HepG2 (cell line): ENCODE measurements at regions not wholly inside any gene's neighbourhood (a gene's known extent, or its start where the extent isn't known, plus 50 kb on each side); places are given as distances from the start of the nearest gene placed in this dataset.
A peak's percentile ranks its signal among the peaks of the same experiment; 100 is the strongest.

ENCODE experiments used
- ATAC-seq: fragments of 200-7000 bp; cut with Tn5 transposase; 3 replicates; pipeline ENCODE4 v1.9.1; 2020; ENCODE audit warnings: mild to moderate bottlenecking, moderate library complexity
- BruUV-seq: library from RNA; stranded (reverse); fragments of 400-500 nt; replicated peaks from 2 replicates; lab custom pipeline; 2021; lab: Mats Ljungman, UMichigan
- CTCF ChIA-PET: fragments of 300-600 bp; formaldehyde crosslinking; extraction: SDS; loops from one replicate; lab custom pipeline; 2021; ENCODE audit warnings: low total read pairs, inconsistent platforms, low intra/inter-chr PET ratio; lab: Yijun Ruan, JAX
- POLR2A ChIA-PET: fragments of 350-600 bp; sonication (Branson Sonifier 250); formaldehyde crosslinking; loops from one replicate; lab custom pipeline; 2020; ENCODE audit warnings: antibody characterized with exemption, inconsistent platforms; lab: Yijun Ruan, JAX
- DNase-seq: peaks from one replicate; pipeline ENCODE4 v3.0.0-alpha.2; 2015; ENCODE audit warnings: low spot score
- FAIRE-seq: peaks from 3 replicates; lab custom pipeline; 2011; peaks lifted over from hg19 to GRCh38; lab: Jason Lieb, UNC
- H2AFZ ChIP-seq: one replicate; pipeline ENCODE4 v1.6.1; 2011; ENCODE audit warnings: low read length, inconsistent platforms
- H3K27ac ChIP-seq: fragments of 300-600 bp; 3 replicates; pipeline ENCODE4 v1.8.0; 2011; ENCODE audit warnings: mixed run types, mild to moderate bottlenecking, mixed read lengths, low read length, inconsistent platforms; ENCODE audit not compliant: insufficient read depth; ENCODE audit errors: extremely low read length
- H3K27me3 ChIP-seq, 2 experiments: fragments of 200-600 bp in 1 of 2; 2 replicates in 1 of 2; 3 replicates in 1 of 2; pipeline versions ENCODE4 v1.6.0 to v1.8.0; 2011; ENCODE audit warnings: low read length in 2 of 2, mild to moderate bottlenecking in 2 of 2, moderate library complexity in 2 of 2, inconsistent platforms in 1 of 2; ENCODE audit not compliant: insufficient read depth in 2 of 2, control insufficient read depth in 1 of 2
- H3K36me3 ChIP-seq, 2 experiments: fragments of 200-600 bp in 1 of 2; replicated peaks in 1 of 2; 2 replicates in 1 of 2; 3 replicates in 1 of 2; pipeline versions ENCODE4 v1.5.1 to v1.8.0; 2011; ENCODE audit warnings: low read length in 2 of 2, inconsistent platforms in 1 of 2; ENCODE audit not compliant: insufficient read depth in 2 of 2, control insufficient read depth in 1 of 2
- H3K4me1 ChIP-seq: 2 replicates; pipeline ENCODE4 v1.5.1; 2012; ENCODE audit warnings: low read length, inconsistent platforms; ENCODE audit not compliant: insufficient read depth
- H3K4me2 ChIP-seq: 2 replicates; pipeline ENCODE4 v1.6.0; 2011; ENCODE audit warnings: low read depth, low read length, inconsistent platforms
- H3K4me3 ChIP-seq, 3 experiments: fragments of 200-600 bp in 1 of 3; sonication (generic), shearing (Covaris generic) in 1 of 3; replicated peaks in 1 of 3; 2 replicates each; pipeline ENCODE4 v1.5.1; 2011 to 2016; ENCODE audit warnings: low read length in 3 of 3, inconsistent platforms in 2 of 3, low read depth in 2 of 3, mild to moderate bottlenecking in 2 of 3, control low read depth in 1 of 3, mixed read lengths in 1 of 3; ENCODE audit not compliant: insufficient read depth in 1 of 3
- H3K79me2 ChIP-seq: one replicate; pipeline ENCODE4 v1.6.1; 2011; ENCODE audit warnings: low read length, inconsistent platforms; ENCODE audit not compliant: insufficient read depth
- H3K9ac ChIP-seq: 2 replicates; pipeline ENCODE4 v1.6.0; 2011; ENCODE audit warnings: mild to moderate bottlenecking, low read depth, low read length, inconsistent platforms; ENCODE audit not compliant: insufficient read depth
- H3K9me3 ChIP-seq: 2 replicates; pipeline ENCODE4 v1.5.1; 2012; ENCODE audit warnings: mild to moderate bottlenecking, low read length
- H4K20me1 ChIP-seq: 2 replicates; pipeline ENCODE4 v1.6.0; 2011; ENCODE audit warnings: inconsistent platforms, mild to moderate bottlenecking, low read length, moderate library complexity; ENCODE audit not compliant: insufficient read depth
- AHR ChIP-seq: IDR thresholded peaks from 2 replicates; pipeline ENCODE4 v1.6.1; 2018; ENCODE audit warnings: missing genetic modification reagents, missing compliant biosample characterization
- ARID3A ChIP-seq: IDR thresholded peaks from 2 replicates; pipeline ENCODE4 v1.6.1; 2012; ENCODE audit warnings: low read depth, low read length, improper control_type of control experiment
- BORCS8-MEF2B ChIP-seq: sonication (generic); formaldehyde crosslinking; IDR thresholded peaks from 2 replicates; pipeline ENCODE4 v1.8.0; 2022; ENCODE audit warnings: mild to moderate bottlenecking, missing genetic modification reagents
- HMGXB3 ChIP-seq: sonication (generic); formaldehyde crosslinking; IDR thresholded peaks from 2 replicates; pipeline ENCODE4 v1.4.0; 2020; ENCODE audit warnings: missing genetic modification reagents, borderline replicate concordance
- KDM6A ChIP-seq: IDR thresholded peaks from 2 replicates; pipeline ENCODE4 v1.6.1; 2016; ENCODE audit warnings: low read depth
- KLF6 ChIP-seq: IDR thresholded peaks from 2 replicates; pipeline ENCODE4 v1.8.0; 2016; ENCODE audit warnings: missing biosample characterization, missing genetic modification reagents
- MEF2D ChIP-seq: sonication (generic); formaldehyde crosslinking; IDR thresholded peaks from 2 replicates; pipeline ENCODE4 v1.5.1; 2020; ENCODE audit warnings: mild to moderate bottlenecking, missing genetic modification reagents
- NFE2L1 ChIP-seq: sonication (generic); formaldehyde crosslinking; IDR thresholded peaks from 2 replicates; pipeline ENCODE4 v1.4.0; 2020; ENCODE audit warnings: missing genetic modification reagents, mild to moderate bottlenecking, borderline replicate concordance
- PHB2 ChIP-seq: fragments of 450-650 bp; IDR thresholded peaks from 2 replicates; pipeline ENCODE4 v1.6.1; 2018; ENCODE audit not compliant: partially characterized antibody
- PRPF4 ChIP-seq: fragments of 200-400 bp; formaldehyde crosslinking; IDR thresholded peaks from 2 replicates; pipeline ENCODE4 v1.6.1; 2016; ENCODE audit warnings: low read length, low read depth; ENCODE audit not compliant: poor library complexity, severe bottlenecking
- SMC3 ChIP-seq: IDR thresholded peaks from 2 replicates; pipeline ENCODE4 v1.6.1; 2011; ENCODE audit warnings: low read length, improper control_type of control experiment
- SRF ChIP-seq: IDR thresholded peaks from 2 replicates; pipeline ENCODE4 v1.6.1; 2011; ENCODE audit warnings: mild to moderate bottlenecking, low read depth, low read length, moderate library complexity
- STAG1 ChIP-seq: sonication (generic); formaldehyde crosslinking; IDR thresholded peaks from 2 replicates; pipeline ENCODE4 v1.4.0; 2020; ENCODE audit warnings: missing genetic modification reagents
- TRIM24 ChIP-seq: sonication (generic); formaldehyde crosslinking; IDR thresholded peaks from 2 replicates; pipeline ENCODE4 v1.8.0; 2022; ENCODE audit warnings: mild to moderate bottlenecking, missing genetic modification reagents
- ZNF326 ChIP-seq: sonication (generic); formaldehyde crosslinking; IDR thresholded peaks from 2 replicates; pipeline ENCODE4 v1.4.0; 2020; ENCODE audit warnings: missing genetic modification reagents, borderline replicate concordance
- ZNF33A ChIP-seq: sonication (generic); formaldehyde crosslinking; IDR thresholded peaks from 2 replicates; pipeline ENCODE4 v1.5.1; 2020; ENCODE audit warnings: missing genetic modification reagents, mild to moderate bottlenecking, moderate library complexity, borderline replicate concordance
- ZNF451 ChIP-seq: sonication (generic); formaldehyde crosslinking; IDR thresholded peaks from 2 replicates; pipeline ENCODE4 v1.5.0; 2020; ENCODE audit warnings: mild to moderate bottlenecking, missing genetic modification reagents
- ZNF468 ChIP-seq: sonication (generic); formaldehyde crosslinking; IDR thresholded peaks from 2 replicates; pipeline ENCODE4 v1.8.0; 2022; ENCODE audit warnings: mild to moderate bottlenecking, moderate library complexity, missing genetic modification reagents
- WGBS: methylation state at CpG from one replicate; pipeline ENCODE4 v1.1.6; 2017; ENCODE audit warnings: low lambda C conversion rate; 5-methylcytosine and 5-hydroxymethylcytosine counted together
- in situ Hi-C: cut with HindIII; loops from 2 replicates; pipeline ENCODE4 v1.10.0; 2017; ENCODE audit warnings: low pct_unique_long_range_greater_than_20kb; ENCODE audit not compliant: extremely low pct_ligation_motif_present
- intact Hi-C: fragments of 100-400 bp; cut with micrococcal nuclease; formaldehyde crosslinking; loops from one replicate; pipeline ENCODE4 v1.10.0; 2022; ENCODE audit not compliant: unreplicated experiment
- TF ChIP-seq, protein P1 (sequence below), 2 experiments: fragments of 450-650 bp in 1 of 2; sonication (generic) in 1 of 2; formaldehyde crosslinking; IDR thresholded peaks; 2 replicates each; pipeline versions ENCODE4 v1.5.0 to v1.8.0; 2020 to 2022; ENCODE audit warnings: mild to moderate bottlenecking in 1 of 2, missing genetic modification reagents in 1 of 2

- TF ChIP-seq HMGXB3 (CRISPR knock-in tag) (no peak), AHR (no peak), PHB2 (no peak), KLF6 (CRISPR knock-in tag) (no peak)
These were observed 148.6 kb upstream of the FIGN start (continued) for GRCh38 chr2:163884416-163884815.

DNA sequence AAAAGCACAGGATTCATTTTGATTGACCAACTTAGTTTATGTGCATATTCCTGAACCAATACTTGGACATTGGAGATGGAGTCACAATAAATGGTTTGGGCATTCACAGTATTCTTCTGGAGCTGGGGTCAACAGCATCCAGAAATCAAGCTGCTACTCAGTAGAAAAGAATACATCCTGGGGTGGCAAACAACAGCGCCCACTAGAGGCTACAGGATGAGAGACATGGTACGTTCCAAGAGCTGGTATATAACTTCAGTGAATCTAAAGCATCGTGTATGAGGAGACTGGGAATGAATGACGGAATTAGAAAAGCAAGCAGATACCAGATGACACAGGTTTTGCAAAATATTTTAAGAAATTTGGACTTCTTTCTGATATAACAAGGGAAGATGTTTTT, 142.9 kb upstream of the FIGN start:
- 2% methylated on average over 4 of the region's 4 CpGs for WGBS
- no peaks in the 10 kb centered on the region for H4K20me1 ChIP-seq
- no TSS peak for BruUV-seq
- no peak overlapping the region for H3K9ac ChIP-seq
- no peaks in the 10 kb centered on the region for H3K27me3 ChIP-seq
- FAIRE-seq: peak; percentile 66
- H3K4me2 ChIP-seq: no peak overlapping the region
- CTCF ChIA-PET: interaction anchor here (0.7 to 1.7 kb wide), 2 partner anchors 407 to 533 kb away, joined by 3 to 11 read pairs; no protein-coding TSS in a partner anchor
- H3K9me3 ChIP-seq: no peaks in the 10 kb centered on the region
- no peaks in the 10 kb centered on the region for H3K36me3 ChIP-seq
- DNase-seq: peak; percentile 59
- no peak overlapping the region for H2AFZ ChIP-seq
- H3K4me1 ChIP-seq: no peaks in the 10 kb centered on the region
- in situ Hi-C loops (no loop called here), intact Hi-C loops (loop anchor here (1.0 to 5.0 kb wide), 4 partner anchors 184 to 687 kb away; no protein-coding TSS in a partner anchor)
- H3K4me3 ChIP-seq: no peak overlapping the region
- ATAC-seq: peak; percentile 94
- POLR2A ChIA-PET: no interaction called here
- no peaks in the 10 kb centered on the region for H3K79me2 ChIP-seq
- H3K27ac ChIP-seq: no peak overlapping the region
- TF ChIP-seq KDM6A (CRISPR knock-in tag): no peak
- peak; percentile 87 for TF ChIP-seq STAG1 (CRISPR knock-in tag)
- TF ChIP-seq ZNF33A (CRISPR knock-in tag): no peak
- no peak for TF ChIP-seq MEF2D
- no peak for TF ChIP-seq ZNF326 (CRISPR knock-in tag)
- TF ChIP-seq ZNF451 (CRISPR knock-in tag): no peak
- TF ChIP-seq SRF: no peak
- TF ChIP-seq ZNF468 (CRISPR knock-in tag): no peak
- no peak for TF ChIP-seq BORCS8-MEF2B
- TF ChIP-seq SMC3: peak; percentile 84
- TF ChIP-seq NFE2L1 (CRISPR knock-in tag): no peak
- no peak for TF ChIP-seq TRIM24 (CRISPR knock-in tag)
- peak; percentile 49; the same call in 1 of the 2 replicates for TF ChIP-seq ARID3A
- no peak for TF ChIP-seq PRPF4
- TF ChIP-seq, protein P1, sequence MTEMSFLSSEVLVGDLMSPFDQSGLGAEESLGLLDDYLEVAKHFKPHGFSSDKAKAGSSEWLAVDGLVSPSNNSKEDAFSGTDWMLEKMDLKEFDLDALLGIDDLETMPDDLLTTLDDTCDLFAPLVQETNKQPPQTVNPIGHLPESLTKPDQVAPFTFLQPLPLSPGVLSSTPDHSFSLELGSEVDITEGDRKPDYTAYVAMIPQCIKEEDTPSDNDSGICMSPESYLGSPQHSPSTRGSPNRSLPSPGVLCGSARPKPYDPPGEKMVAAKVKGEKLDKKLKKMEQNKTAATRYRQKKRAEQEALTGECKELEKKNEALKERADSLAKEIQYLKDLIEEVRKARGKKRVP (CRISPR knock-in tag; IDR thresholded peaks at IDR 0.05): no peak
